ENCODE measurements at regions not wholly inside any gene's neighbourhood (a gene's known extent, or its start where the extent isn't known, plus 50 kb on each side); places are given as distances from the start of the nearest gene placed in this dataset.

GRCh38 chr4:133869486-133869885 lies 332.1 kb downstream of the PABPC4L start:
- no peak overlapping the region for H3K4me3 ChIP-seq
- no peak for DNase-seq
- H3K27me3 ChIP-seq, result no peaks in the 10 kb centered on the region
- H3K4me1 ChIP-seq, result no peaks in the 10 kb centered on the region
- intact Hi-C loops (cut with DNase I; ENCODE audit: low total_unique reads), result no loop called here
- no peaks in the 10 kb centered on the region for H3K36me3 ChIP-seq
- H3K27ac ChIP-seq, result no peak overlapping the region
- TF ChIP-seq CTCF (IDR thresholded peaks at IDR 0.05), result no peak
- no peak for TF ChIP-seq POLR2A (IDR thresholded peaks at IDR 0.05)
- TF ChIP-seq POLR2AphosphoS5 (IDR thresholded peaks at IDR 0.05), result no peak
- no peak for TF ChIP-seq EP300 (IDR thresholded peaks at IDR 0.05)
- 68 to 80% (median 74%) methylated on average over 3 of the region's 3 CpGs for WGBS, 5 donors
- H3K9me3 ChIP-seq, result peaks cover 0 to 6% (median 3%) of the 10 kb centered on the region in 4 donors

DNA sequence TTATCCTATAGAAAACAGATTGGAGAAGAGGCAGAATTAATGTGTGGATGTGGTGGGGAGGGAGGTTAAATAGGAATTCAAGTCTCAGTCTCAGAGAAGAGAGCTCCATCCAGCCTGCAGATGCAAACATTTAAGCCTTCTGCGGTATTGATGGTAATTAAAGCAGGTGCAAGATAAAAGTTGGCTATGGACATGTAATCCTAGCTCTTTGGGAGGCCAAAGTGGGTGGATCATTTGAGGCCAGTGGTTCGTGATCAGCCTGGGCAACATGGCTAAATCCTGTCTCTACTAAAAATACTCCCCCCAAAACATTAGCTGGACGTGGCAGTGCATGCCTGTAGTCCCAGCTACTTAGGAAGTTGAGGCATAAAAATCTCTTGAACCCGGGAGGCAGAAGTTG lies 332.7 kb downstream of the PABPC4L start:
- H3K27ac ChIP-seq, result no peak overlapping the region
- TF ChIP-seq CTCF (IDR thresholded peaks at IDR 0.05) (no peak), POLR2A (IDR thresholded peaks at IDR 0.05) (no peak), EP300 (IDR thresholded peaks at IDR 0.05) (no peak), POLR2AphosphoS5 (IDR thresholded peaks at IDR 0.05) (no peak)
- H3K27me3 ChIP-seq, result no peaks in the 10 kb centered on the region
- 58 to 82% (median 71%) methylated on average over 4 of the region's 4 CpGs for WGBS, 5 donors
- no peak overlapping the region for H3K4me3 ChIP-seq
- intact Hi-C loops (cut with DNase I; ENCODE audit: low total_unique reads), result no loop called here
- H3K36me3 ChIP-seq, result no peaks in the 10 kb centered on the region
- H3K9me3 ChIP-seq, result peaks cover 0 to 6% (median 2%) of the 10 kb centered on the region in 4 donors
- no peak for DNase-seq
- no peaks in the 10 kb centered on the region for H3K4me1 ChIP-seq

GRCh38 chr4:133866328-133866699 lies 335.3 kb downstream of the PABPC4L start:
- Histone ChIP-seq H3K27ac (no peak overlapping the region), H3K4me1 (no peaks in the 10 kb centered on the region), H3K9me3 (peaks cover 0 to 6% (median 2%) of the 10 kb centered on the region in 4 donors), H3K36me3 (no peaks in the 10 kb centered on the region), H3K4me3 (no peak overlapping the region), H3K27me3 (no peaks in the 10 kb centered on the region)
- TF ChIP-seq EP300 (IDR thresholded peaks at IDR 0.05) (no peak), POLR2A (IDR thresholded peaks at IDR 0.05) (no peak), POLR2AphosphoS5 (IDR thresholded peaks at IDR 0.05) (no peak), CTCF (IDR thresholded peaks at IDR 0.05) (no peak)
- 46 to 62% (median 48%) methylated on average over 2 of the region's 2 CpGs for WGBS, 5 donors
- DNase-seq, result no peak
- intact Hi-C loops (cut with DNase I; ENCODE audit: low total_unique reads), result no loop called here

- no peaks in the 10 kb centered on the region for H3K4me1 ChIP-seq
- intact Hi-C loops (cut with DNase I; ENCODE audit: low total_unique reads), result no loop called here
- H3K27me3 ChIP-seq, result no peaks in the 10 kb centered on the region
- no peak overlapping the region for H3K4me3 ChIP-seq
- H3K36me3 ChIP-seq, result no peaks in the 10 kb centered on the region
- WGBS, 5 donors, result 24 to 44% (median 28%) methylated on average over 1 of the region's 1 CpG
- TF ChIP-seq POLR2A (IDR thresholded peaks at IDR 0.05), result no peak
- no peak for TF ChIP-seq EP300 (IDR thresholded peaks at IDR 0.05)
- TF ChIP-seq CTCF (IDR thresholded peaks at IDR 0.05), result no peak
- TF ChIP-seq POLR2AphosphoS5 (IDR thresholded peaks at IDR 0.05), result no peak
- no peak overlapping the region for H3K27ac ChIP-seq
- H3K9me3 ChIP-seq, result peaks cover 0 to 6% (median 2%) of the 10 kb centered on the region in 4 donors
- peak in 1 of 2 donors; percentile 6 for DNase-seq
Measured at GRCh38 chr4:133865612-133866327, 335.8 kb downstream of the PABPC4L start.
